Stomach (tissue), 4 donors: ENCODE measurements at regions not wholly inside any gene's neighbourhood (a gene's known extent, or its start where the extent isn't known, plus 50 kb on each side); places are given as distances from the start of the nearest gene placed in this dataset.

Source experiments
- POLR2A ChIP-seq, 4 donors: fragments of 450-650 bp; IDR thresholded peaks; one replicate each; pipeline ENCODE4 v1.6.1; 2016; ENCODE audit warnings: antibody characterized with exemption in 4 of 4, control low read depth in 2 of 4, mild to moderate bottlenecking in 1 of 4, moderate library complexity in 1 of 4
- POLR2AphosphoS5 ChIP-seq, 3 donors: sonication (generic); formaldehyde crosslinking; IDR thresholded peaks; one replicate each; pipeline ENCODE4 v1.6.1; 2016; ENCODE audit warnings: antibody characterized with exemption in 3 of 3
- TF ChIP-seq, protein P1 (sequence below), 7 experiments: fragments of 450-650 bp in 4 of 7; fragments of 200-600 bp in 3 of 7; sonication (generic) in 3 of 7; IDR thresholded peaks; one replicate each; pipeline ENCODE4 v1.5.1; 2016 to 2019; ENCODE audit warnings: antibody characterized with exemption in 7 of 7, control low read depth in 2 of 7, mild to moderate bottlenecking in 1 of 7

DNA sequence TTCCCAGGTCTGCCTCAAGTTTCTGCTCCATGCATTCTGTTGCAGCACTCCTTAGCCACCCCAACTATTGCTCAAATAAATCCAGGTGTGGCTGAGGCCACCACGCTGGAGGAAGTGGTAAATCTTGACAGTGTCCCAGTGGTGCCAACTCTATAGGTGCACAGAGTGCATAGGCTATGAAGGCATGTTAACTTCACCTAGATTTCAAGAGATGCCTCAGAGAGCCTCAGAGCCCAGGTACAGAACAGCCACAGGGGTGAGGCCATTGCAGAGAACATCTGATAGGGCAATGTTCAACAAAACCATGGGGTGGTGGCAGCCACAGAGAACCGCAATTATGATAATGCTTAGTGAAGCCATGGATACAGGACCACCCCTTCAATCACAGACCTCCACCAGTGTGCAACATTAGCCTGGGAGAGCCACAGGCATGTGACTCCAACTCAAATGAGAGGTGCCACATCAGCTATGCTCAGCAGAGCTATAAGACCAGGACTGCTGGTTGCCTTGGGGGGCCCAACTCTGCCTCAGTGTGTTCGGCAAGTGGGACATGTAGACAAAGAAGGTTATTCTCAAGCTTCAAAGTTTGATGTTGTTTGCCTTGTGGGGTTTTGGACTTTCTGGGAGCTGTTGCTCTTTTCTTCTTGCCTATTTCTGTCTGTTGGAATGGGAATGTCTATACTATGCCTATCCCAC is 468.7 kb downstream of the ANKRD50 start:
- TF ChIP-seq POLR2A (IDR thresholded peaks at IDR 0.05) (no peak), POLR2AphosphoS5 (IDR thresholded peaks at IDR 0.05) (no peak)
- TF ChIP-seq, protein P1, sequence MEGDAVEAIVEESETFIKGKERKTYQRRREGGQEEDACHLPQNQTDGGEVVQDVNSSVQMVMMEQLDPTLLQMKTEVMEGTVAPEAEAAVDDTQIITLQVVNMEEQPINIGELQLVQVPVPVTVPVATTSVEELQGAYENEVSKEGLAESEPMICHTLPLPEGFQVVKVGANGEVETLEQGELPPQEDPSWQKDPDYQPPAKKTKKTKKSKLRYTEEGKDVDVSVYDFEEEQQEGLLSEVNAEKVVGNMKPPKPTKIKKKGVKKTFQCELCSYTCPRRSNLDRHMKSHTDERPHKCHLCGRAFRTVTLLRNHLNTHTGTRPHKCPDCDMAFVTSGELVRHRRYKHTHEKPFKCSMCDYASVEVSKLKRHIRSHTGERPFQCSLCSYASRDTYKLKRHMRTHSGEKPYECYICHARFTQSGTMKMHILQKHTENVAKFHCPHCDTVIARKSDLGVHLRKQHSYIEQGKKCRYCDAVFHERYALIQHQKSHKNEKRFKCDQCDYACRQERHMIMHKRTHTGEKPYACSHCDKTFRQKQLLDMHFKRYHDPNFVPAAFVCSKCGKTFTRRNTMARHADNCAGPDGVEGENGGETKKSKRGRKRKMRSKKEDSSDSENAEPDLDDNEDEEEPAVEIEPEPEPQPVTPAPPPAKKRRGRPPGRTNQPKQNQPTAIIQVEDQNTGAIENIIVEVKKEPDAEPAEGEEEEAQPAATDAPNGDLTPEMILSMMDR (IDR thresholded peaks at IDR 0.05): no peak
